Heart left ventricle (tissue), 13 donors: ENCODE measurements at regions not wholly inside any gene's neighbourhood (a gene's known extent, or its start where the extent isn't known, plus 50 kb on each side); places are given as distances from the start of the nearest gene placed in this dataset.

Experiments used
- POLR2A ChIP-seq, 2 donors: fragments of 450-650 bp; IDR thresholded peaks; one replicate each; pipeline ENCODE4 v1.6.1; 2017; ENCODE audit warnings: antibody characterized with exemption in 2 of 2, mild to moderate bottlenecking in 2 of 2, moderate library complexity in 2 of 2
- TF ChIP-seq, protein P1 (sequence below), 12 donors: fragments of 200-600 bp; sonication (generic) in 4 of 12; IDR thresholded peaks; one replicate each; pipeline versions ENCODE4 v1.5.0 to v1.8.0; 2018 to 2022; ENCODE audit warnings: antibody characterized with exemption in 12 of 12, mild to moderate bottlenecking in 5 of 12
- donor health status: ischemic (EF 13 %, LVEDD 7.1; RV severe dilation, severe dysfunction).
- donor health status: DM: no; HTN: yes; CAD: no.
- donor health status: DM: no; HTN: no; CAD: no.
- donor health status: ischemic (EF 25% LVEDD 6.9; RV normal size, moderate dysfunction).
- donor health status: ischemic (EF 25% LVEDD 5.7; RV mildly dilated, moderate dysfunction).
- donor health status: ischemic (EF 35%, LVEDD 5.7; RV mildly dilated, moderate dysfunction).
- donor health status: nonischemic (EF 11% LVEDD 7.7; RV severe dilation, severe dysfunction).
- donor health status: DM: yes; HTN: yes; CAD: no.
- donor health status: PGD.
- donor health status: ischemic (EF 29% LVEDD 5.4; RV normal size, mild dysfunction).
- donor health status: nonischemic (EF 23%, LVEDD 6.1; RV moderate dilation, normal function).

GRCh38 chr6:137953761-137954160 is 86.7 kb downstream of the TNFAIP3 start:
- TF ChIP-seq, protein P1, sequence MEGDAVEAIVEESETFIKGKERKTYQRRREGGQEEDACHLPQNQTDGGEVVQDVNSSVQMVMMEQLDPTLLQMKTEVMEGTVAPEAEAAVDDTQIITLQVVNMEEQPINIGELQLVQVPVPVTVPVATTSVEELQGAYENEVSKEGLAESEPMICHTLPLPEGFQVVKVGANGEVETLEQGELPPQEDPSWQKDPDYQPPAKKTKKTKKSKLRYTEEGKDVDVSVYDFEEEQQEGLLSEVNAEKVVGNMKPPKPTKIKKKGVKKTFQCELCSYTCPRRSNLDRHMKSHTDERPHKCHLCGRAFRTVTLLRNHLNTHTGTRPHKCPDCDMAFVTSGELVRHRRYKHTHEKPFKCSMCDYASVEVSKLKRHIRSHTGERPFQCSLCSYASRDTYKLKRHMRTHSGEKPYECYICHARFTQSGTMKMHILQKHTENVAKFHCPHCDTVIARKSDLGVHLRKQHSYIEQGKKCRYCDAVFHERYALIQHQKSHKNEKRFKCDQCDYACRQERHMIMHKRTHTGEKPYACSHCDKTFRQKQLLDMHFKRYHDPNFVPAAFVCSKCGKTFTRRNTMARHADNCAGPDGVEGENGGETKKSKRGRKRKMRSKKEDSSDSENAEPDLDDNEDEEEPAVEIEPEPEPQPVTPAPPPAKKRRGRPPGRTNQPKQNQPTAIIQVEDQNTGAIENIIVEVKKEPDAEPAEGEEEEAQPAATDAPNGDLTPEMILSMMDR (IDR thresholded peaks at IDR 0.05): no peak
- TF ChIP-seq POLR2A (IDR thresholded peaks at IDR 0.05): no peak
